GM12878 (cell line): ENCODE measurements at regions not wholly inside any gene's neighbourhood (a gene's known extent, or its start where the extent isn't known, plus 50 kb on each side); places are given as distances from the start of the nearest gene placed in this dataset.

Experiments
- ATAC-seq: fragments of 200-7000 bp; cut with Tn5 transposase; 3 replicates; pipeline ENCODE4 v1.9.1; 2020; ENCODE audit warnings: mild to moderate bottlenecking, moderate library complexity
- BruUV-seq: library from RNA; stranded (reverse); fragments of 400-500 nt; replicated peaks from 2 replicates; lab custom pipeline; 2021; lab: Mats Ljungman, UMichigan
- CTCF ChIA-PET: fragments of 300-600 bp; sonication (Branson Sonifier 250); formaldehyde crosslinking; extraction: SDS; loops from one replicate; lab custom pipeline; 2021; ENCODE audit warnings: inconsistent platforms; lab: Yijun Ruan, JAX
- POLR2A ChIA-PET: fragments of 350-600 bp; formaldehyde crosslinking; extraction: SDS; loops from one replicate; lab custom pipeline; 2021; ENCODE audit warnings: inconsistent platforms; lab: Charles Lee
- RAD21 ChIA-PET: fragments of 300-600 bp; sonication (Branson Sonifier 250); formaldehyde crosslinking; loops from one replicate; lab custom pipeline; 2023; ENCODE audit warnings: antibody characterized with exemption; ENCODE audit not compliant: unreplicated experiment; lab: Charles Lee
- SMC1A ChIA-PET: fragments of 300-600 bp; sonication (Branson Sonifier 250); formaldehyde crosslinking; loops from one replicate; lab custom pipeline; 2023; ENCODE audit not compliant: unreplicated experiment, uncharacterized antibody; lab: Charles Lee
- DNase-seq: peaks from one replicate; pipeline ENCODE4 v3.0.0-alpha.2; 2011; ENCODE audit warnings: low read depth, low spot score
- FAIRE-seq: peaks from 3 replicates; lab custom pipeline; 2011; peaks lifted over from hg19 to GRCh38; lab: Jason Lieb, UNC
- H2AFZ ChIP-seq: 2 replicates; pipeline ENCODE4 v1.6.0; 2011; ENCODE audit warnings: low read depth, low read length, control low read depth; ENCODE audit not compliant: control insufficient read depth
- H3K27ac ChIP-seq: 2 replicates; pipeline ENCODE4 v1.5.1; 2011; ENCODE audit warnings: control low read depth; ENCODE audit not compliant: control insufficient read depth, insufficient read depth
- H3K27me3 ChIP-seq, 2 experiments: replicated peaks in 1 of 2; 2 replicates each; pipeline versions ENCODE4 v1.6.0 to v1.6.1; 2011; ENCODE audit warnings: low read length in 1 of 2; ENCODE audit not compliant: control insufficient read depth in 2 of 2, insufficient read depth in 2 of 2
- H3K36me3 ChIP-seq, 2 experiments: 2 replicates each; pipeline ENCODE4 v1.5.1; 2011; ENCODE audit warnings: low read length in 1 of 2; ENCODE audit not compliant: control insufficient read depth in 2 of 2, insufficient read depth in 2 of 2
- H3K4me1 ChIP-seq: 2 replicates; pipeline ENCODE4 v1.6.1; 2011; ENCODE audit warnings: mild to moderate bottlenecking, low read length, moderate library complexity, mixed read lengths; ENCODE audit not compliant: control insufficient read depth, insufficient read depth
- H3K4me2 ChIP-seq: 2 replicates; pipeline ENCODE4 v1.6.0; 2011; ENCODE audit warnings: control low read depth; ENCODE audit not compliant: control insufficient read depth, insufficient read depth
- H3K4me3 ChIP-seq: fragments of 200-600 bp; sonication (generic); 2 replicates; pipeline ENCODE4 v1.5.1; 2016
- H3K79me2 ChIP-seq: 2 replicates; pipeline ENCODE4 v1.6.0; 2011; ENCODE audit warnings: low read length; ENCODE audit not compliant: control insufficient read depth, insufficient read depth
- H3K9ac ChIP-seq: 2 replicates; pipeline ENCODE4 v1.8.0; 2011; ENCODE audit warnings: low read length, control low read depth, mixed read lengths; ENCODE audit not compliant: control insufficient read depth, insufficient read depth
- H3K9me3 ChIP-seq: replicated peaks from 3 replicates; pipeline ENCODE4 v1.5.1; 2011; ENCODE audit warnings: mild to moderate bottlenecking, low read length; ENCODE audit not compliant: control insufficient read depth, insufficient read depth
- H4K20me1 ChIP-seq: 2 replicates; pipeline ENCODE4 v1.6.0; 2011; ENCODE audit not compliant: control insufficient read depth, insufficient read depth
- EED ChIP-seq: sonication (generic); IDR thresholded peaks from 2 replicates; pipeline ENCODE4 v1.6.1; 2016; ENCODE audit warnings: antibody characterized with exemption, low read depth
- MEF2A ChIP-seq: IDR thresholded peaks from 2 replicates; pipeline ENCODE4 v1.6.1; 2011; ENCODE audit warnings: low read depth, mild to moderate bottlenecking, low read length, moderate library complexity; ENCODE audit not compliant: insufficient read depth
- NFIC ChIP-seq: IDR thresholded peaks from 2 replicates; pipeline ENCODE4 v1.6.1; 2012; ENCODE audit warnings: low read depth, mild to moderate bottlenecking, inconsistent platforms, low read length, moderate library complexity
- SMAD5 ChIP-seq: IDR thresholded peaks from 2 replicates; pipeline ENCODE4 v1.6.1; 2016; ENCODE audit warnings: antibody characterized with exemption, low read depth
- ZBTB40 ChIP-seq: fragments of 450-650 bp; IDR thresholded peaks from 2 replicates; pipeline ENCODE4 v1.6.1; 2016; ENCODE audit warnings: mild to moderate bottlenecking, moderate library complexity, borderline replicate concordance
- WGBS: methylation state at CpG from one replicate; pipeline ENCODE4 v1.1.6; 2016; ENCODE audit warnings: low lambda C conversion rate; ENCODE audit not compliant: insufficient replicate concordance, insufficient coverage; ENCODE audit errors: missing lambda C conversion rate; 5-methylcytosine and 5-hydroxymethylcytosine counted together
- in situ Hi-C: fragments of 300-500 bp; cut with MboI; formaldehyde crosslinking; loops from 9 replicates; pipeline ENCODE4 v1.14.3; 2018; ENCODE audit warnings: mixed read lengths
- intact Hi-C: fragments of 100-400 bp; cut with micrococcal nuclease; formaldehyde crosslinking; loops from one replicate; pipeline ENCODE4 v1.14.2; 2022; ENCODE audit not compliant: unreplicated experiment

DNA sequence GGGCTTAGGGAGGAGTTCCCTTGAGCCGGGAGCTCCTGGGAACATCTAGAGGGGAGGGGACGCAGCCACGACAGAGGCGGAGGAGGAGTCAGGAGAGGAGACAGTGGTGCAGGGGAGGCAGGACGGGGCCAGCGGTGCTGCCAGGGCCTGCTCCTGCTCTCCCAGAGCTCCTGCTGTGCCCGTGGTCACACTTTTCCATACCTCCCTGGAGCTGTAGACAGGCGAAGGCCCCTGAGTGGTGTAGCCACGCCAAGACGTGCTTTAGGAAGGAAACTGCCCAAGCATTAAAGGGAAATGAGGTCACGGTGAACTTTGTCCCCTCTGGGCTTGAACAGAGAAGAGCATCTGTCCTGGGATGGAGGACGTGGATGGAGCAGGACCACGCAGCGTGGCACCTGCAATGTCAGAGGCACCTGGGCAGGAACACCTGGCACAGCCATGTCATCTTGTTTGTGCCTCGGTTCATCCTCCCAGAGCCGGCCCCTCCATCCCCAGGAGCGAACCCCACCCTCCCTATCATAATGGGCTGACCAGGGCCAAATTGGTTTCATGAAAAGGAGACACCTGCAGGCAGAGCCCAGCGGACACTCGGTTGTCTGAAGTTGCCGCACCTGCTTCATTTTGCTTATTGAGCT lies 239.5 kb upstream of the SFSWAP start:
- no TSS peak for BruUV-seq
- H3K79me2 ChIP-seq = no peaks in the 10 kb centered on the region
- POLR2A ChIA-PET = no interaction called here
- no peaks in the 10 kb centered on the region for H3K27me3 ChIP-seq
- no peak overlapping the region for H3K27ac ChIP-seq
- DNase-seq = no peak
- H3K9me3 ChIP-seq = no peaks in the 10 kb centered on the region; the same call in 2 of the 3 replicates
- intact Hi-C loops = no loop called here
- TF ChIP-seq ZBTB40 (no peak), SMAD5 (no peak), MEF2A (no peak), EED (no peak), NFIC (no peak)
- TF ChIP-seq, all 136 proteins: peak for 0
- RAD21 ChIA-PET = no interaction called here
- FAIRE-seq (no peak), ATAC-seq (no peak)
- WGBS = 39% methylated on average over 19 of the region's 20 CpGs
- Histone ChIP-seq H4K20me1 (no peaks in the 10 kb centered on the region), H3K9ac (no peak overlapping the region), H3K4me3 (no peak overlapping the region), H3K4me2 (no peak overlapping the region), H3K36me3 (no peaks in the 10 kb centered on the region), H3K4me1 (no peaks in the 10 kb centered on the region), H2AFZ (no peak overlapping the region)
- SMC1A ChIA-PET = no interaction called here
- CTCF ChIA-PET = no interaction called here
- in situ Hi-C loops = no loop called here
